NCI-H69 (cell line): ENCODE measurements at regions not wholly inside any gene's neighbourhood (a gene's known extent, or its start where the extent isn't known, plus 50 kb on each side); places are given as distances from the start of the nearest gene placed in this dataset.

Experiments
- DNase-seq: peaks from one replicate; lab custom pipeline; 2025; lab: John Stamatoyannopoulos, UW

DNA sequence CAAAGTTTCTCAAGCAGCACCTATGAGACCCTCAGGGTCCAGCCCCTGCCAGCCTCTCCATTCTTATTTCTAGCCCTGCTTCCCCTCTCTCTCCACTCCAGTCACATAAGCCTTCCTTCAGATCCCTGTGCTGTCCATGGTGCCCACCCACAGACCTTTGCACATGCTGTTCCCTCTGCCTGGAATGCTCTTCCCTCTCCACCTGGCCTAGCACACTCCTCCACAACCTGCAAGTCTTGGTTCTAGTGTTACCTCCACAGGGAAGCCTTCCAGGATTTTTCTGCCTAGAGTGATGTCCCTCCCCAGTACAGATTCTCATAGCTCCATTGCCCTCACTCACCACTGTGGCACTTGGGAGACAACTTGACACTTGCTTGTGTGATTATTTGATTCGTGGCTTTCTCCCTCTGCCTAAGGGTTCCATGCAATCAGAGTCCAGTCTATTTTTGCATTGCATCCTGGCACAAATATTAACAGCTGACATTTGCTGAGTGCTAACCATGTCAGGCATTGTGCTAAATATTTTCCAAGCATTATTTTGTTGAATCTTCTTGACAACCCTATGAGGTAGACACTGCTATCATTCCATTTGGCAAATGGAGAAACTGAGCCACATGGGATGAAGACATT is 127.3 kb downstream of the SYF2 start:
- DNase-seq: no peak

DNA sequence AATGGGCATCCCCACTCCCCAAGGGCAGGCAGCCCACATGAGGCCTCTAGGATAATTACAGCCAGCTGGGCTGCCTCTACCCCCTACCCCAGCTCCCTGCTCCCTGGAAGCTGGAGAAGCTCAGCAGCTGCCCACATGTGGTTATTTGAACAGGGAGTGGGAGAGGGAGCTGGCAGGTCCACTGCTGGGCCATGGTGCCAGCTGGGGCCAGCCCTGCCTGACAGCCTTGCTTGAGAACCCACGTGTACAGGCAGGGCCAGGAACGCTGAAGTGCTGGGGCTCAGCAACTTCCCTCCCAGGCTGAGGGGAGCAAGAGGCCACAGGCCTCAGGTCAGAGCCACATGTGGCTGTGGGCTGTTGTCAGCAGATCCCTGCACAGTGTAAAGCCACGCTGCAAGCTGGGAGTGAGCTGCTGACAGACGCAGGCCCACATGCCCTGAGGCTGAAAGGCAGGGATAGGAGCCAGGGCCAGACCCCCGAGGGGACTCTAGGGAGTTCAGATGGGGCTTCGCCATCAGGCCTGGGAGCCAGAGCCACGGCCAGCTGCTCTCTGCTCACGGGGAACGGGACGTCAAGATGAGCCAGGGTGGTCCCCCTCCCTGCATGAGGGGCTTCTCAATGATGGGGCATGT is 129.0 kb downstream of the SYF2 start:
- DNase-seq: peak; percentile 21

DNA sequence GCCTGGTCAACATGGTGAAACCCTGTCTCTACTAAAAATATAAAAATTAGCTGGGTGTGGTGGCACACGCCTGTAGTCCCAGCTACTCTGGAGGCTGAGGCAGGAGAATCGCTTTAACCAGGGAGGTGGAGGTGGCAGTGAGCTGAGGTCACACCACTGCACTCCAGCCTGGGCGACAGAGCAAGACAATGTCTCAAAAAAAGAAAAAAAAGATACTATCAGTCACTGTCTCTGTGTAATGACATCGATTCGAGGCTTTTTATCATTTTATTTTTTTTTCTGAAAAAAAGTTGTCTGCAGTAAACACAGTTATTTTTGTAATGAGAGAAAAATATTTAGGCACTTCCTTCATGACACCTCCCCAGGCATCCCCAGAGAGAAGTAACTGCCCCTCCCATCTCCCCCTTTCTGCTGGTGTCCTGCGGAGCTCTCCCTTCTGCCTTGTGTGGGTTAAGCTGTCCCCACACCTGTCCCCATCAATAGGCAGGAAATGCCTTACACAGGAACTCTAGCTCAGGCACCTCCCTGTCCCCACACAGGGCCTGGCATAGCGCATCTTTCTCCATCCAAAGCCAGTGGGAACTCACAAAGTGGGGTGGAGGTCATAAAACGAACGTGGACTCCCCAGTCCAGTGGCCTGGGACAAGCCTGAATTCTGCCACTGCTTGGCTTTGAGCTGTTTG is 132.0 kb downstream of the SYF2 start:
- peak; percentile 6 for DNase-seq

DNA sequence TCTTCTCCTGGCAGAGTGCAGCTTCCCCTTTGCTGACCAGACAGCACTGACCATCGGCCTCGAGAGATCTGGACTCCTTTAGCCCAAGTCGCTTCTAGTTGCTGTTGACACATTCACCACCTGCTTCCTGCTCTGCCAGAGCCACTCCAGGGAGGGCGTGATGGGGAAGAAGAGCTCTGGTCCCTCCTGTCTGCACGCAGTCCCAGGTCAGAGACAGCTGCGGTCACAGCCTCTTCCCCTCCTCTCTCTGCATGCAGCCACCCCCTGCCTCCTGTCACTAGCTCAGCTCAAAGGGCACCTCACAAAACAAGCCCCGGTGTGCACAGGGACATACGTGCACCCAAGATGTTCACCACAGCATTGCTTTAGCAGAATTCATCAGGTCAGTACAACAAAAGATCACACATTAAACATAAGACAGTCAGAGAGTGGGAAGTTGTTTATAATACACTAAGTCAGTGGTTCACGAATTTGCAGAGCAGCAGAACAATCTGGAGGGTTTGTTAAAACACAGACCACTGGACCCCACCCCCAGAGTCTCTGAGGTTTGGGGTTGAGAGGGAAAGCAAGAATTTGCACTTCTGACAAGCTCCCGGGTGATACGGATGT is 132.9 kb downstream of the SYF2 start:
- peak; percentile 21 for DNase-seq

DNA sequence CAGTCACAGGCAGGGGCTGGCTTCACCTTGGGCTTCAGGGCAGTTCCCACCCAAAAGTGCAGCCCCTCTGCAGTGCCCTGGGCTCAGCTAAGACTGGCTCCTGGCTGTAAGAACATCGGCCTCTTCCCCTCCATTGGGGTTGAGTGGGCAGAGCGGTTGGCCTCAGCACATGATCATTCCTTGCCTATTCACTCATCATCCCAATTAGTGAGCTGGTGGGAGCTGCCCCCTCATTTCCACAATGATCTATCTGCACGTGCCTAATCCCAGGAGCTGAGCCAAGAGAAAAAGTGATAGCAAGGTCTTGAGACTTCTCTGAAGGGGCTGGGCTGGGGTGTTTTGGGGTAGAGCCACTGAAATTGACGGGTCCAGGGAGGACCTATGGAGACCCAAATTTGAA is 133.6 kb downstream of the SYF2 start:
- no peak for DNase-seq

DNA sequence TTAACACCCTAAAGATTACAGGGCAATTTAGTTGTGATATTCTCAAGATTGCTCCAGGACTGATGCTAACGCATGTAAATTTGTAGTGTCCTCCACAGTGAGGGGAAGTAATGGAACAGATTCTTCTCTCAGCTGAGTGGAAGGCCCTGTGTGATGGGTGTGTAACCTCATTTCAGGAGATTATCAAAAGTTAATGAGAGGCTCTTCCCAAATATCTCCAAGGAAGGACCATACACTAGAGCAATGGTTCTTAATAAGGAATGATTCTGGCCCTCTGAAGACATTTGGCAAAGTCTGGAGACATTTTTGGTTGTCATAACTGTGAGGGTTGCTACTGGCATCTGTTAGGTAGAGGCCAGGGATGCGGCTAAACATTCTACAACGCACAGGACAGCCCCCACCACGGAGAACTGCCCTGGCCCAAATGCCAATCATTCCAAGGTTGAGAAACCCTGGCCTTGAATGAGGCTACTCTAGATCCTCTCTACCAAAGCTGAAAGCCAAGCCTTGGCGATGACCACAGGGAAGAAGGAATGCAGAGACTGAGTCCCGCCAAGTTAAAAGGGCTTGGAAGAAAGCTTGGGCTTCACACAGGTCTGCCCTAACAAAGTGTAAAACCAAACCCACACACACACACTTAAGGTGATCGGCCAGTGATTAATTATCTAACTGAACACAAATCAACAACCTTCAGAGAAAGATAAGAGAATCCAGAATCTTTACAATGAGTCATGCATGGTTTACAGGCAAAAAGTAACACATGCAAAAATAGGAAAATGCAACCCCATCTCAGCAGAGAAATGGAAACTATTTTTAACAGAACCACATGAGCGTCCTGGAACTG is 135.8 kb downstream of the SYF2 start:
- no peak for DNase-seq

DNA sequence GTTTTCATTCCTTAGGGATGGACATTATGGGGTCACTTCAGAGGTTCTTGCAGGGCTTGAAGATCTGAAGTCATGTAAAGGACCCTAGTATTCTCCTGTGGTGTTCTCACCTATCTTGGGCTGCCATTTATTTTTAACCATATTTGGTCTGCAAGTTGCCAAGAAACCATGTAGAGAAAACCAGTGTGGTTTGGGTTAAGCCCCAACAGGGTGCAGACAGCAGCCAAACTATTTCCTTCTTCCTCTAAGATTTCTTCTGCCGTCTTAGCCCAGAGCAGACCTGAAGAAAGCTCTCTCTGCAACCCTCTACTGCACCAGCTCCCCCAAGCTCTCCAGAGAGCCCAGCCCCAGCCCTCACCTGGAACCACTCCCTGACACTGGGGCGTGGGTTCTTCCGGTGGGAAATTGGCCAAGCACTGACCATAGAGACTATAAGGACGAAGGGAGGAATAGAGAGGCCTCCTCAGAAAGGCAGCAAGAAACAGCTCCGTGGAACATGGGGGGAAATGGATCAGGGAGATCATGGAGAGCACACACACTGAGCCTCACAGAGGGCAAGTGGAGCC is 136.6 kb downstream of the SYF2 start:
- DNase-seq: no peak

DNA sequence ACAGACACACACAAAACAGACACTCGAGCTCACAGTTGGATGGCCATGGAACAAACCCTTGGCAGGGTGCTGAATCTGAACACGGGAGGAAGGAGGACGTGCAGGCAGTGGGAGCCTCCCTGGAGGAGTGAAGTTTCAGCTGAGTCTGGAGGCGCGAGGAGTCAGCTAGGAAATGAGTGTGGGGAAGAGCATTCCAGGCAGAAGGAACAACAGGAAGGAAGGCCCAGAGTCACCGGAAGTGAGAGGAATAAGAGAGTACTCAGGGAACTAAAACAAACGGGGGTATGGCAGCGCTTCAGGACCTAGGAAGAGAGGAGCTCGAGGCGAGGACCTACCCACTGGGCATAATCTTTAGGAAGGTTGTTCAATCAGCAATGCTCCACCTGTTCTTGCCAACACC is 137.3 kb downstream of the SYF2 start:
- DNase-seq: no peak

DNA sequence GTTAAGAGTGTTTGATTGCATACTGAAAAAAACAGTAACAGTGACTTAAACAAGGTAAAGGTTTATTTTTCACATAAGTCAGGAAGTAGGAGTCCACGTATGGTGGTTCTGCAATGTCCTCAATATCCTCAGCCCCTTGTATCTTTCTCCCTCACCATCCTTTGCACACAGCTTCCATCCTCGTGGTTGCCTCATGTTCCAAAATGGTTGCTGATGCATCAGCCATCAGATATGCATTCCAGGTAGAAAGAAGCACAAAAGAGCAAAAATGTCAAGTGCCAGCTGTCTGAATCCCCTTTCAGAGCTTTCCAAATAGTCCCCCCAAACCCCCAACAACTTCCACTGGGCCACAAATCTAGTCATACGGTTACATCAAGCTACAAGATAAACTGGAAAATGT is 138.1 kb downstream of the SYF2 start:
- DNase-seq: no peak

DNA sequence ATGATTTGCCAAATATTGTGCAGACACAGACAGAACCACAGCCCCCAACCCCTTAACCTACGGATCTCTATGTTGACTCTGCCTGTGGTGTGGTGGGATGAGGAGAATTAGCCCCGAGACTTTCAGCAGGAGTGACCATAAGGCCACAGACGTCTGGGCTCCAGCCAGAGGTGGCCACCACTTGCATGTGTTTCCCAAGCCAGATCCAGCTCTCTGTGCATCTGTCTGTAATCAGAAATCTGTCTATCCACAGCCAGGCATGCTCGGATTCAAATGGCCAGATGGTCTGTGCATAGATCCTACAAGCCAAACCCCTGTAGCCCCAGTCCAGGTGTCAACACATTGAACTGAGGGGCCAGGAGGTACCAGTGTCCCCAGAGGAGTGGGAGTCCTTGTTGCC is 140.6 kb downstream of the SYF2 start:
- DNase-seq: no peak

DNA sequence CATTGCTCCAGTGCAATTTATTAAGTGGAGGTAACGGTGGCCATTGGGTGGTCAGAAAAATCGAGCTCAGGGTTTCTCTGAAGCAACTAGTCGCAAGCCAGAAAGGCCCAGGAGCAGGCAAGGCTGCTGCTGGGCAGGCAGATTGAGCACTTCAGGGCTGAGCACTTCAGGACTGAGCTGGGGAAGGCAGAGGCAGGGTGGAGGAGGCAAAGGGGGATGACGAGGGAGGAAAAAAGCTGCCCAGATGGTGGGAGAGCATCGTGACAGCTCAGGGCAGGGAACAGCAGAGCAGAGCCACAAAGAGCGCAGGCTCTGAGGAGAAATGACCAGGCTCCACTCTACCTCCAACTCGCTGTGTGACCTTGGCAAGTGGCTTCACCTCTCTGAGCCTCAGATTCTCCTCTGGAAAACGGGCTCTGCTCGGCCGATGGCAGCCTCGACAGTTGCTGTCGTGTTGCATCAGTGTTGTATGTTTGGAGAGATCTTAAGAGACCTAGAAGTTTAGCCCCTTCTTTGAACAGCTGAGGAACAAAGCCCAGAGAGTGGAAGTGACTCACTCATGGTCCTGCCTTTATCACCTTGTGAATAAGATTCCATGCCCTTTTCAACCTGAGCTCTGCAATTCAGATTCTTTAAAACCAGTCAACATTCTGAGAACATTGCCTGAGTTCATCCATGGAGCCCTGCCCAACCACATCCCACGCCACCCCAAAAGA is 141.4 kb downstream of the SYF2 start:
- DNase-seq: no peak

DNA sequence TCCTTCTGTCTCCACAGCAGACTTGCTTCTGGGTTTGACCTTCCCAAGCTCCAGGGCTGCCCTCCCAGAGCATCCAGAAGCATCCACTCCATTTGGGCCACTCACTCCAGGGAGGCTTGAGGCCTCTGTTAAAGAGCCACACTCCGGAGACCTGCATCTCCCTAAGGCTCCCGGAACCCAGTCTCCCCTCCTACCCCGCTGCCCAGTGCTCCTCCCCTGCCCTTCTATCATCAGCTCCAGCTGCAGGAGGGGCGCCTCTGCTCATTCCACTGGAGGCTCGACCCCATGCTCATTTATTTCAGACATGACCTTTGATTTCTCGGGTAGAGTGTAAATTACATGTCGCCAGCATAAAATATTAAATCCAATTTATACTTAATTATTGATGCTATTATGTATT is 142.5 kb downstream of the SYF2 start:
- no peak for DNase-seq

DNA sequence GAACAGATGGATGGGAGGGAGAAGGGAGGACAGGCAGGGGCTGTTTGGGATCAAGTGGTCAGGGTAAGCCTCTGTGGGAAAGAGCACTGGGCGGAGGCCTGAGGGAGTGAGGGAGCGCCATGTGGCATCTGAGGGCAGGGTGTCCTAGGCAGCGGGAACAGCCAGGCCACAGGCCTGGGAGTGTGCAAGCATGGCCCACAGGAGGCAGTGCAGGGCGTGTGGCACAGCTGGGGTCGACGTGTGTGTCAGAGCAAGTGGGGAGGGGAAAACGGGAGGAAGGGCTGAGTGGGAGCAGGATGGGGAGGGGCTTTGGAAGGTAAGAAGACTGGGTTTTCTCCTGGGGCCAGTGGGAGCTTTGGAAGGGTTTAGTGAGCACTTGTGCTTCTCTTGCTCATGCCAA is 143.4 kb downstream of the SYF2 start:
- DNase-seq: no peak

DNA sequence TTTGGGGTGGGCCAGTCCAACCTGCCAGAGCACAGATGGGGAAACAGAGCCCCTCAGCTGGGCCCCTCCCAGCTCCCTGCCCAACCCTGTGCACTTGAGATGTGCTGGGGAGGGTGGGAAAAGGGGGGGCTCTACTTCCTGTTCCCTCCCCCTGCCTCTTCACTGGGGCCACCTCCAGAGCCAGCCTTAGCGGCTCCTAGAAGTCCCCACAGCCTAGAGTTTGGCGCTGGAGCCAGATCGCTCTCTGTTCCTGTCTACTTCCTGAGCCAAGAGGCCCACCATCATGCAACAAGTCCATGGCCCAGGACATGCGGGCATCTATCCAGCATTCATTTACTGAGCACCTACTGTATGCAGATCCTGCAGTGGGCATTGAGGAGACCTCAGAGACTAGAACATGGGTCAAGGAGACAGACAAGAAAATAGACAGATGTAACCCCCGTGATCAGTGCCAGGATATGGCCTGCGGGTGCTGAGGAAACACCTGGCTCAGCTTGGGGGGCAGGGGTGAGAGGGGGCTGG is 144.1 kb downstream of the SYF2 start:
- no peak for DNase-seq

DNA sequence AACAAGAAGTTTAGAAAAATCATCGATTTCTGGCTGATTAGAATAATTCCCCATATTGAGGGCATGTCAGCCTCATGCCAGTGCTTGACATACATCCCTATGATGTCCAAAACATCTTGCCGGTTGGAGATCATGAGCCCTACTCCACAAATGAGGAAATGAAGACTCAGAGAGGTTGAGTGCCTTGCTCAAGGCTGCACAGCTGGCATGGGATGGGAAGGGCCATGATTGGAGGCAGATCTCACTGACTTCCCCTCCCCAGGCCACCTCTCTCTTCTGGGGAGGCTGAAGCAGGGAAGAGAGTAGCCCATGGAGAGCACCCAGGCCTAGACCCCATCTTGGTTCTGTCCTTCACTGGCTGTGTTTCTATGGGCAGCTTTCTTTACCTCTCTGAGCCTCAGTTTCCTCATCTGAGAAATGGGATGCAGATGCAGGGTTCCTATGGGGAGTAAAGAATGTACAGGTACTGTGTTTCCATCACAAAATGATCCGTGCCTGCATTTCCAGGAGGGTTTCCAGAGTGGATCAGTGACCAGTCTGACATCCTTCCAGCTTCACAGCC is 145.7 kb downstream of the SYF2 start:
- DNase-seq: no peak

DNA sequence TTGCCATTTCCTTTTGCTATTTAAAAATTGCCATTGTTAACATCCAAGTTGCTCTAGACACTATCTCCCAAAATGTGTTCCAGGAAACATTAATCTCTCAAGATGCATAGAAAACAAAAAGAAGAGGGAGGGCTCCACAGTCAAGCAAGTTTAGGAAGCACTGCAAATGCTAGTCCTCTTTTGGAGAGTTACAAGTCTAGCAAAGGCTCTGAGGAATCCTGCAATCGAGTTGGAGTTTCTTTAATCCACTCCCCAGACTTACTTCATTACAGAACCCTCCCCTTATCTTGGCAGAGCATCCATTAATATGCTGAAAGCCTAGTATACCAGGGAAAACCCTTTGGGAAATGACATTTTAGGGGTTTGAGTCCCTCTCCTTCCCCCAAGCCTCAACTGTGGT is 147.9 kb downstream of the SYF2 start:
- DNase-seq: no peak

DNA sequence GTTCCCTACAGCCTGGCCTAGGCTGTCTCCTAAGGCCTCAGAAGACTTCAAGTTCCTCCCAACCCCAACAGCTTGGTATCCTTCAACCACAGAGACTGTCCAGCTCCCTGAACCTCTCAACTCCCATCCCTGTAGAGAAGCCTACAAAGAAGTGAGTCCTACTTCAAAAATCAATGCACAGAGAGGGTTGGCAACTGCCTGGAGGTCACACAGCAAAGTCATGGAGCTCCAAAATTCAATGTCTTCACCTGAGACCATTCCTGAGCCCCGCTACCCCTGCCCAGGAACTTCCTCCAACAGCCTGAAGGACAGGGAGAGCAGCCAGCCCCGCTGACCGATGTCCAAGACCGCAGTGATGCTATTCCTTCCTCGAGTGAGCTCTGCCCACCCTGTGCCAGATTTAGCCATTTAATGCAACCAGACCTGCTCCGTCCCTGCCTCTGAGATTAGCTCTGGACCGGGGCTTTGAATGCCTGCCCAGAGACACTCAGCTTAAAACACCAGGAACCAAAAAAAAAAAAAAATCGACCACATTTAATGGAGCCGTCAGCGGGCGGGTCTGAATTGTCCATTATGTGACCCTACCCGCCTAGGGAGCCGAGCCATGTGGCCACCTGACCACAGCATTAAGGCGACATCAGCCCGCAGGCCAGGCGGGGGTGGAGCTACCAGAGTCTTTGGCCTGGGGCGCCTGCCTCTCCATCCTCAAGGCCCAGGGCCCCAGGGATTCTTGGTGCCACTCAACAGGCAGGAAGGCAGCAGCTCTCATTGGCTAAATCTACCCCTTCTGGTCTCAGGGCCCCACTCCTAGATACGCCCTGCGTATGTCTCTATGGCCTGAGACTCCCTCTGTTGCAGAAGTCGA is 148.6 kb downstream of the SYF2 start:
- no peak for DNase-seq

DNA sequence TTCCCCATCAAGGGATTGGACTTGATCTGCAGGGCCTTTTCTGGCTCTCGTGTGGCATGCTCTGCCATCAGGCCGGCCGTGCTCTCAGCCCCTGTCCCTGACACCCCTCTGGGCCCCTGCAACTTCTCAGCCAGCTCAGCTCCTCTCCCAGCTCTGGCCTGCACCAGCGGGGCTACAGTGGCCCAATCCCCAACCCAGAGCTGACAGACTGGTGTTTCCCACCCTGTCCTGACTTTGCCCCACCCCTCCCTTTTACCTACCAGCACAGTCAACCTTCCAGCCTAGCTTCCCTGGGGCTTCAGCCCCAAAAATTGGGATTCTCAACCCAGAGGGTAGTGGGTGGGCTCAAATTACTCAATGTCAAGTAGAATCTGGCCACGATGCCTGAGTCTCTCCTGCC is 149.3 kb downstream of the SYF2 start:
- DNase-seq: no peak

DNA sequence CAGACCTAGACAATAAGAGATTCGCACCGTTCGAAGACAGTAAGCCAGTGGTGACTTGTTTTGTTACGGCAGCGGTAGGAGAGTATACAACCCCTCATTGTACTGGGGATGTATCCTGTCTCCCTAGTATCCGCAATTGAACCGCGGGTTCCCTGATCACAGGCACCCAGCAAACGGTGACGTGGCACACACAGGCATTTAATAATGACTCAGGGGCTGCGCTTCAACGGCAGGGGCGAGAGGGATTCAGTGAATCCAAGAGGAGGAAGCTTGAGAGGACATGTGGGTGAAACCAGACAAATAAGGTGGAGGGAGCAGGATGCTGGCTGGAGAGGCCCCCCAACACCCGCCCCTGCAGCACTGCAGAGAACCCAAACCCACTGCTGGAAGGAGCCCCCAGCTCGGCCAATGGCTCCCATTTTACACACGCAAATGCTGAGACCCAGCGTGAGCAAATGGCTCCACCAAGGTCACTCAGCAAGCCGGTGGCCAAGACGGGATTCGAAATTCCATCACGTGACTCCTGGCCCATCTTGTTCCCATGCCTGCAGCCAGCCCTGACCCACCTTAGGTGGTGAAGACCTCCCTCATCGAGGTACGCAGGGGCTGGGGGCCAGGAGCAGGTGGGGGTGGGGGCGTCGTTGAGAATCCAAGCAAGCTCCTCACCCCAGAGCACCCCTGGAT is 149.9 kb downstream of the SYF2 start:
- DNase-seq: no peak
